ENCODE measurements at regions not wholly inside any gene's neighbourhood (a gene's known extent, or its start where the extent isn't known, plus 50 kb on each side); places are given as distances from the start of the nearest gene placed in this dataset.

- no peaks in the 10 kb centered on the region for H3K4me1 ChIP-seq
- intact Hi-C loops (cut with DNase I), result no loop called here
- H3K4me3 ChIP-seq, result no peak overlapping the region
- no peaks in the 10 kb centered on the region for H3K9me3 ChIP-seq
- DNase-seq, result no peak
- H3K27ac ChIP-seq, result no peak overlapping the region
- no peak overlapping the region for H3K9ac ChIP-seq (ENCODE audit: low read depth in 2 of 2, low read length in 2 of 2)
- no peak for TF ChIP-seq CTCF (IDR thresholded peaks at IDR 0.05)
- no peaks in the 10 kb centered on the region for H3K36me3 ChIP-seq
- H3K27me3 ChIP-seq, result no peaks in the 10 kb centered on the region
Observed at GRCh38 chr1:184218458-184219075, 167.0 kb downstream of the TSEN15 start.

GRCh38 chr1:184219414-184219813, 167.4 kb upstream of the C1orf21 start:
- H3K9ac ChIP-seq (ENCODE audit: low read depth in 2 of 2, low read length in 2 of 2), result no peak overlapping the region
- intact Hi-C loops (cut with DNase I), result no loop called here
- no peak for DNase-seq
- no peaks in the 10 kb centered on the region for H3K36me3 ChIP-seq
- H3K4me1 ChIP-seq, result no peaks in the 10 kb centered on the region
- TF ChIP-seq CTCF (IDR thresholded peaks at IDR 0.05), result no peak
- no peaks in the 10 kb centered on the region for H3K27me3 ChIP-seq
- no peak overlapping the region for H3K27ac ChIP-seq
- no peaks in the 10 kb centered on the region for H3K9me3 ChIP-seq
- H3K4me3 ChIP-seq, result no peak overlapping the region

GRCh38 chr1:184219883-184220282, 166.9 kb upstream of the C1orf21 start:
- DNase-seq, result no peak
- no peak overlapping the region for H3K27ac ChIP-seq
- no peaks in the 10 kb centered on the region for H3K9me3 ChIP-seq
- no peaks in the 10 kb centered on the region for H3K27me3 ChIP-seq
- intact Hi-C loops (cut with DNase I), result loop anchor here (5.0 kb wide), 1 partner anchor 143 kb away; no protein-coding TSS in a partner anchor
- no peak overlapping the region for H3K9ac ChIP-seq (ENCODE audit: low read depth in 2 of 2, low read length in 2 of 2)
- no peak overlapping the region for H3K4me3 ChIP-seq
- TF ChIP-seq CTCF (IDR thresholded peaks at IDR 0.05), result no peak
- no peaks in the 10 kb centered on the region for H3K36me3 ChIP-seq
- no peaks in the 10 kb centered on the region for H3K4me1 ChIP-seq

- no peak for DNase-seq
- Histone ChIP-seq H3K27ac (no peak overlapping the region), H3K27me3 (no peaks in the 10 kb centered on the region), H3K4me1 (no peaks in the 10 kb centered on the region), H3K36me3 (no peaks in the 10 kb centered on the region), H3K9me3 (no peaks in the 10 kb centered on the region), H3K9ac (ENCODE audit: low read depth in 2 of 2, low read length in 2 of 2) (no peak overlapping the region), H3K4me3 (no peak overlapping the region)
- intact Hi-C loops (cut with DNase I), result loop anchor here (5.0 kb wide), 1 partner anchor 144 kb away; no protein-coding TSS in a partner anchor
- TF ChIP-seq CTCF (IDR thresholded peaks at IDR 0.05), result no peak
Observed at GRCh38 chr1:184221087-184221486, 165.7 kb upstream of the C1orf21 start.

GRCh38 chr1:184222652-184223052, 164.2 kb upstream of the C1orf21 start:
- TF ChIP-seq CTCF (IDR thresholded peaks at IDR 0.05), result peak; percentile 94
- H3K27me3 ChIP-seq, result no peaks in the 10 kb centered on the region
- H3K36me3 ChIP-seq, result no peaks in the 10 kb centered on the region
- DNase-seq, result peak; percentile 60
- intact Hi-C loops (cut with DNase I), result loop anchor here (5.0 kb wide), 1 partner anchor 145 kb away; no protein-coding TSS in a partner anchor
- H3K27ac ChIP-seq, result no peak overlapping the region
- no peak overlapping the region for H3K9ac ChIP-seq (ENCODE audit: low read depth in 2 of 2, low read length in 2 of 2)
- no peaks in the 10 kb centered on the region for H3K9me3 ChIP-seq
- H3K4me3 ChIP-seq, result no peak overlapping the region
- H3K4me1 ChIP-seq, result no peaks in the 10 kb centered on the region

Measured in colonic mucosa (tissue), 4 donors.